HepG2 (cell line): ENCODE measurements at regions not wholly inside any gene's neighbourhood (a gene's known extent, or its start where the extent isn't known, plus 50 kb on each side); places are given as distances from the start of the nearest gene placed in this dataset.

Experiments used
- JUN ChIP-seq: sonication (generic); formaldehyde crosslinking; IDR thresholded peaks from 2 replicates; pipeline ENCODE4 v1.4.0; 2020; ENCODE audit warnings: mild to moderate bottlenecking, missing genetic modification reagents
- RAD21 ChIP-seq: fragments of 450-650 bp; formaldehyde crosslinking; IDR thresholded peaks from 2 replicates; pipeline ENCODE4 v1.5.0; 2020; ENCODE audit warnings: mild to moderate bottlenecking
- TF ChIP-seq, protein P1 (sequence below), 2 experiments: fragments of 450-650 bp in 1 of 2; sonication (generic) in 1 of 2; formaldehyde crosslinking in 1 of 2; IDR thresholded peaks; 2 replicates each; pipeline versions ENCODE4 v1.6.1 to v1.8.0; 2016 to 2022; ENCODE audit warnings: antibody characterized with exemption in 1 of 2, mild to moderate bottlenecking in 1 of 2, missing genetic modification reagents in 1 of 2
- TF ChIP-seq, protein P2 (sequence below): sonication (generic); formaldehyde crosslinking; IDR thresholded peaks from 2 replicates; pipeline ENCODE4 v1.5.0; 2020; ENCODE audit warnings: mild to moderate bottlenecking, missing genetic modification reagents, moderate library complexity
- TF ChIP-seq, protein P3 (sequence below): sonication (generic); formaldehyde crosslinking; IDR thresholded peaks from 2 replicates; pipeline ENCODE4 v1.5.0; 2020; ENCODE audit warnings: mild to moderate bottlenecking, missing genetic modification reagents, borderline replicate concordance

DNA sequence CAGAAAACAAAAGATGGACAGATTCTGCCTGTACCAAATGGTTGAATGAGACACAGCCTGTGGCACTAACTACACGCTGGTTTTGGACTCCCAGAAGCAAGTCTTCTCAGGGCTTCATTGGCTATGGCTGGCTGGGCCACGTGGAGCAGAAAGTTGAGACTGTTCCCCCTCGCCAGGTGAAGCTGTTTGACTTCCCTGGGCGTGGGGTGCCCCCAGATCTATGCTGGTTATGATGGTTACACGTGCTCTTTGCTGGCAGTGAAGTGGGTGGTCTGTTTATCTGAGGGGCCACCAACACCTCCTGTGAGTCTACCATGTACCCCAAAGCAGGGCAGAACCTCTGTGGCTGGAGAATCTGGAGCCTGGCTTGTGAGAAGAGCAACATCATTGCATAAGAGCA, 60.3 kb upstream of the EPHA6 start:
- TF ChIP-seq JUN (CRISPR knock-in tag) (no peak), RAD21 (CRISPR knock-in tag) (no peak)
- TF ChIP-seq, protein P1, sequence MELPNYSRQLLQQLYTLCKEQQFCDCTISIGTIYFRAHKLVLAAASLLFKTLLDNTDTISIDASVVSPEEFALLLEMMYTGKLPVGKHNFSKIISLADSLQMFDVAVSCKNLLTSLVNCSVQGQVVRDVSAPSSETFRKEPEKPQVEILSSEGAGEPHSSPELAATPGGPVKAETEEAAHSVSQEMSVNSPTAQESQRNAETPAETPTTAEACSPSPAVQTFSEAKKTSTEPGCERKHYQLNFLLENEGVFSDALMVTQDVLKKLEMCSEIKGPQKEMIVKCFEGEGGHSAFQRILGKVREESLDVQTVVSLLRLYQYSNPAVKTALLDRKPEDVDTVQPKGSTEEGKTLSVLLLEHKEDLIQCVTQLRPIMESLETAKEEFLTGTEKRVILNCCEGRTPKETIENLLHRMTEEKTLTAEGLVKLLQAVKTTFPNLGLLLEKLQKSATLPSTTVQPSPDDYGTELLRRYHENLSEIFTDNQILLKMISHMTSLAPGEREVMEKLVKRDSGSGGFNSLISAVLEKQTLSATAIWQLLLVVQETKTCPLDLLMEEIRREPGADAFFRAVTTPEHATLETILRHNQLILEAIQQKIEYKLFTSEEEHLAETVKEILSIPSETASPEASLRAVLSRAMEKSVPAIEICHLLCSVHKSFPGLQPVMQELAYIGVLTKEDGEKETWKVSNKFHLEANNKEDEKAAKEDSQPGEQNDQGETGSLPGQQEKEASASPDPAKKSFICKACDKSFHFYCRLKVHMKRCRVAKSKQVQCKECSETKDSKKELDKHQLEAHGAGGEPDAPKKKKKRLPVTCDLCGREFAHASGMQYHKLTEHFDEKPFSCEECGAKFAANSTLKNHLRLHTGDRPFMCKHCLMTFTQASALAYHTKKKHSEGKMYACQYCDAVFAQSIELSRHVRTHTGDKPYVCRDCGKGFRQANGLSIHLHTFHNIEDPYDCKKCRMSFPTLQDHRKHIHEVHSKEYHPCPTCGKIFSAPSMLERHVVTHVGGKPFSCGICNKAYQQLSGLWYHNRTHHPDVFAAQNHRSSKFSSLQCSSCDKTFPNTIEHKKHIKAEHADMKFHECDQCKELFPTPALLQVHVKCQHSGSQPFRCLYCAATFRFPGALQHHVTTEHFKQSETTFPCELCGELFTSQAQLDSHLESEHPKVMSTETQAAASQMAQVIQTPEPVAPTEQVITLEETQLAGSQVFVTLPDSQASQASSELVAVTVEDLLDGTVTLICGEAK (IDR thresholded peaks at IDR 0.05), result no peak
- TF ChIP-seq, protein P1 (CRISPR knock-in tag; IDR thresholded peaks at IDR 0.05), result no peak
- TF ChIP-seq, protein P2, sequence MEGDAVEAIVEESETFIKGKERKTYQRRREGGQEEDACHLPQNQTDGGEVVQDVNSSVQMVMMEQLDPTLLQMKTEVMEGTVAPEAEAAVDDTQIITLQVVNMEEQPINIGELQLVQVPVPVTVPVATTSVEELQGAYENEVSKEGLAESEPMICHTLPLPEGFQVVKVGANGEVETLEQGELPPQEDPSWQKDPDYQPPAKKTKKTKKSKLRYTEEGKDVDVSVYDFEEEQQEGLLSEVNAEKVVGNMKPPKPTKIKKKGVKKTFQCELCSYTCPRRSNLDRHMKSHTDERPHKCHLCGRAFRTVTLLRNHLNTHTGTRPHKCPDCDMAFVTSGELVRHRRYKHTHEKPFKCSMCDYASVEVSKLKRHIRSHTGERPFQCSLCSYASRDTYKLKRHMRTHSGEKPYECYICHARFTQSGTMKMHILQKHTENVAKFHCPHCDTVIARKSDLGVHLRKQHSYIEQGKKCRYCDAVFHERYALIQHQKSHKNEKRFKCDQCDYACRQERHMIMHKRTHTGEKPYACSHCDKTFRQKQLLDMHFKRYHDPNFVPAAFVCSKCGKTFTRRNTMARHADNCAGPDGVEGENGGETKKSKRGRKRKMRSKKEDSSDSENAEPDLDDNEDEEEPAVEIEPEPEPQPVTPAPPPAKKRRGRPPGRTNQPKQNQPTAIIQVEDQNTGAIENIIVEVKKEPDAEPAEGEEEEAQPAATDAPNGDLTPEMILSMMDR, result no peak
- TF ChIP-seq, protein P3, sequence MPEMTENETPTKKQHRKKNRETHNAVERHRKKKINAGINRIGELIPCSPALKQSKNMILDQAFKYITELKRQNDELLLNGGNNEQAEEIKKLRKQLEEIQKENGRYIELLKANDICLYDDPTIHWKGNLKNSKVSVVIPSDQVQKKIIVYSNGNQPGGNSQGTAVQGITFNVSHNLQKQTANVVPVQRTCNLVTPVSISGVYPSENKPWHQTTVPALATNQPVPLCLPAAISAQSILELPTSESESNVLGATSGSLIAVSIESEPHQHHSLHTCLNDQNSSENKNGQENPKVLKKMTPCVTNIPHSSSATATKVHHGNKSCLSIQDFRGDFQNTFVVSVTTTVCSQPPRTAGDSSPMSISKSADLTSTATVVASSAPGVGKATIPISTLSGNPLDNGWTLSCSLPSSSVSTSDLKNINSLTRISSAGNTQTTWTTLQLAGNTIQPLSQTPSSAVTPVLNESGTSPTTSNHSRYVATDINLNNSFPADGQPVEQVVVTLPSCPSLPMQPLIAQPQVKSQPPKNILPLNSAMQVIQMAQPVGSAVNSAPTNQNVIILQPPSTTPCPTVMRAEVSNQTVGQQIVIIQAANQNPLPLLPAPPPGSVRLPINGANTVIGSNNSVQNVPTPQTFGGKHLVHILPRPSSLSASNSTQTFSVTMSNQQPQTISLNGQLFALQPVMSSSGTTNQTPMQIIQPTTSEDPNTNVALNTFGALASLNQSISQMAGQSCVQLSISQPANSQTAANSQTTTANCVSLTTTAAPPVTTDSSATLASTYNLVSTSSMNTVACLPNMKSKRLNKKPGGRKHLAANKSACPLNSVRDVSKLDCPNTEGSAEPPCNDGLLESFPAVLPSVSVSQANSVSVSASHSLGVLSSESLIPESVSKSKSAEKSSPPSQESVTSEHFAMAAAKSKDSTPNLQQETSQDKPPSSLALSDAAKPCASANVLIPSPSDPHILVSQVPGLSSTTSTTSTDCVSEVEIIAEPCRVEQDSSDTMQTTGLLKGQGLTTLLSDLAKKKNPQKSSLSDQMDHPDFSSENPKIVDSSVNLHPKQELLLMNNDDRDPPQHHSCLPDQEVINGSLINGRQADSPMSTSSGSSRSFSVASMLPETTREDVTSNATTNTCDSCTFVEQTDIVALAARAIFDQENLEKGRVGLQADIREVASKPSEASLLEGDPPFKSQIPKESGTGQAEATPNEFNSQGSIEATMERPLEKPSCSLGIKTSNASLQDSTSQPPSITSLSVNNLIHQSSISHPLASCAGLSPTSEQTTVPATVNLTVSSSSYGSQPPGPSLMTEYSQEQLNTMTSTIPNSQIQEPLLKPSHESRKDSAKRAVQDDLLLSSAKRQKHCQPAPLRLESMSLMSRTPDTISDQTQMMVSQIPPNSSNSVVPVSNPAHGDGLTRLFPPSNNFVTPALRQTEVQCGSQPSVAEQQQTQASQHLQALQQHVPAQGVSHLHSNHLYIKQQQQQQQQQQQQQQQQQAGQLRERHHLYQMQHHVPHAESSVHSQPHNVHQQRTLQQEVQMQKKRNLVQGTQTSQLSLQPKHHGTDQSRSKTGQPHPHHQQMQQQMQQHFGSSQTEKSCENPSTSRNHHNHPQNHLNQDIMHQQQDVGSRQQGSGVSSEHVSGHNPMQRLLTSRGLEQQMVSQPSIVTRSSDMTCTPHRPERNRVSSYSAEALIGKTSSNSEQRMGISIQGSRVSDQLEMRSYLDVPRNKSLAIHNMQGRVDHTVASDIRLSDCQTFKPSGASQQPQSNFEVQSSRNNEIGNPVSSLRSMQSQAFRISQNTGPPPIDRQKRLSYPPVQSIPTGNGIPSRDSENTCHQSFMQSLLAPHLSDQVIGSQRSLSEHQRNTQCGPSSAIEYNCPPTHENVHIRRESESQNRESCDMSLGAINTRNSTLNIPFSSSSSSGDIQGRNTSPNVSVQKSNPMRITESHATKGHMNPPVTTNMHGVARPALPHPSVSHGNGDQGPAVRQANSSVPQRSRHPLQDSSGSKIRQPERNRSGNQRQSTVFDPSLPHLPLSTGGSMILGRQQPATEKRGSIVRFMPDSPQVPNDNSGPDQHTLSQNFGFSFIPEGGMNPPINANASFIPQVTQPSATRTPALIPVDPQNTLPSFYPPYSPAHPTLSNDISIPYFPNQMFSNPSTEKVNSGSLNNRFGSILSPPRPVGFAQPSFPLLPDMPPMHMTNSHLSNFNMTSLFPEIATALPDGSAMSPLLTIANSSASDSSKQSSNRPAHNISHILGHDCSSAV, result no peak
